GM23338 (cell line): ENCODE measurements at regions not wholly inside any gene's neighbourhood (a gene's known extent, or its start where the extent isn't known, plus 50 kb on each side); places are given as distances from the start of the nearest gene placed in this dataset.

Experiments
- ATAC-seq: fragments of 200-7000 bp; cut with Tn5 transposase; 3 replicates; pipeline ENCODE4 v1.9.1; 2020
- DNase-seq: peaks from one replicate; pipeline ENCODE4 v3.0.0-alpha.2; 2015; ENCODE audit warnings: low spot score
- H2AFZ ChIP-seq: fragments of 200-600 bp; sonication (generic); 2 replicates; pipeline ENCODE4 v1.8.0; 2016; ENCODE audit warnings: antibody characterized with exemption, mild to moderate bottlenecking, moderate library complexity
- H3F3A ChIP-seq: fragments of 200-600 bp; sonication (generic); replicated peaks from 2 replicates; pipeline ENCODE4 v1.8.0; 2017; ENCODE audit warnings: antibody characterized with exemption, mixed run types, low read depth
- H3K27ac ChIP-seq: fragments of 200-600 bp; sonication (generic); 2 replicates; pipeline ENCODE4 v1.6.1; 2016; ENCODE audit warnings: low read depth
- H3K27me3 ChIP-seq: fragments of 200-600 bp; sonication (generic); 2 replicates; pipeline ENCODE4 v1.8.0; 2016; ENCODE audit warnings: mild to moderate bottlenecking, mixed run types, moderate library complexity; ENCODE audit not compliant: insufficient read depth
- H3K36me3 ChIP-seq: fragments of 200-600 bp; sonication (generic); 2 replicates; pipeline ENCODE4 v1.8.0; 2016; ENCODE audit warnings: mild to moderate bottlenecking; ENCODE audit not compliant: insufficient read depth
- H3K4me1 ChIP-seq: fragments of 200-600 bp; sonication (generic); 2 replicates; pipeline ENCODE4 v1.8.0; 2016; ENCODE audit warnings: mild to moderate bottlenecking, moderate library complexity; ENCODE audit not compliant: insufficient read depth
- H3K4me2 ChIP-seq: fragments of 200-600 bp; sonication (generic); 2 replicates; pipeline ENCODE4 v1.7.1; 2017; ENCODE audit warnings: mixed run types
- H3K4me3 ChIP-seq: fragments of 200-600 bp; sonication (generic); 2 replicates; pipeline ENCODE4 v1.6.1; 2016; ENCODE audit warnings: mixed run types
- H3K79me2 ChIP-seq: fragments of 200-600 bp; sonication (generic); replicated peaks from 2 replicates; pipeline ENCODE4 v1.8.0; 2017; ENCODE audit warnings: mild to moderate bottlenecking; ENCODE audit not compliant: insufficient read depth
- H3K9me2 ChIP-seq: fragments of 200-600 bp; sonication (generic); 2 replicates; pipeline ENCODE4 v1.8.0; 2017; ENCODE audit not compliant: insufficient read depth
- H4K20me1 ChIP-seq: fragments of 200-600 bp; sonication (generic); replicated peaks from 2 replicates; pipeline ENCODE4 v1.8.0; 2017; ENCODE audit warnings: mild to moderate bottlenecking; ENCODE audit not compliant: insufficient read depth
- H3K27ac Mint-ChIP-seq: 2 replicates; pipeline ENCODE4 v1.8.0; 2020; ENCODE audit warnings: inconsistent platforms, mild to moderate bottlenecking, moderate library complexity, mixed read lengths
- H3K27me3 Mint-ChIP-seq: 3 replicates; pipeline ENCODE4 v1.8.0; 2022; ENCODE audit warnings: low read depth, mild to moderate bottlenecking, moderate library complexity, mixed read lengths, inconsistent platforms; ENCODE audit not compliant: insufficient read depth, poor library complexity
- H3K36me3 Mint-ChIP-seq: 3 replicates; pipeline ENCODE4 v1.8.0; 2021; ENCODE audit warnings: low read depth, mild to moderate bottlenecking, inconsistent platforms, moderate library complexity, mixed read lengths
- H3K4me1 Mint-ChIP-seq: 3 replicates; pipeline ENCODE4 v1.8.0; 2020; ENCODE audit warnings: mild to moderate bottlenecking, inconsistent platforms, mixed read lengths
- H3K4me3 Mint-ChIP-seq: 3 replicates; pipeline ENCODE4 v1.8.0; 2021; ENCODE audit warnings: moderate library complexity, mild to moderate bottlenecking, inconsistent platforms, mixed read lengths
- H3K9me3 Mint-ChIP-seq: 3 replicates; pipeline ENCODE4 v1.8.0; 2020; ENCODE audit warnings: moderate library complexity, mild to moderate bottlenecking, inconsistent platforms, mixed read lengths
- EZH2phosphoT487 ChIP-seq: fragments of 200-600 bp; sonication (generic); IDR thresholded peaks from one replicate; pipeline ENCODE4 v1.8.1; 2018; ENCODE audit warnings: antibody characterized with exemption; ENCODE audit not compliant: unreplicated experiment
- JUNB ChIP-seq: IDR thresholded peaks from one replicate; pipeline ENCODE4 v1.6.1; 2016; ENCODE audit warnings: antibody characterized with exemption; ENCODE audit not compliant: unreplicated experiment
- POLR2AphosphoS5 ChIP-seq: IDR thresholded peaks from 2 replicates; pipeline ENCODE4 v1.6.1; 2016; ENCODE audit warnings: antibody characterized with exemption, low read depth
- STAT1 ChIP-seq: IDR thresholded peaks from one replicate; pipeline ENCODE4 v1.6.1; 2016; ENCODE audit warnings: antibody characterized with exemption; ENCODE audit not compliant: unreplicated experiment
- ZNF114 ChIP-seq: fragments of 250-450 bp; sonication (Bioruptor Pico); IDR thresholded peaks from 2 replicates; pipeline ENCODE4 v1.5.0; 2020; ENCODE audit warnings: mild to moderate bottlenecking, moderate library complexity
- TF ChIP-seq, protein P1 (sequence below), 2 experiments: fragments of 200-600 bp in 1 of 2; sonication (generic) in 1 of 2; conservative IDR thresholded peaks; 2 replicates each; pipeline versions ENCODE4 v1.5.1 to v1.6.1; 2016 to 2017; ENCODE audit warnings: antibody characterized with exemption in 2 of 2, low read depth in 2 of 2, mild to moderate bottlenecking in 2 of 2, moderate library complexity in 1 of 2
- TF ChIP-seq, protein P2 (sequence below): fragments of 250-450 bp; sonication (Bioruptor Pico); IDR thresholded peaks from 2 replicates; pipeline ENCODE4 v1.5.0; 2020; ENCODE audit warnings: mild to moderate bottlenecking, moderate library complexity

GRCh38 chr20:50350510-50351249 lies 159.5 kb upstream of the PTPN1 start:
- H3K4me1 ChIP-seq, result no peaks in the 10 kb centered on the region
- Mint-ChIP-seq H3K9me3 (no peaks in the 10 kb centered on the region), H3K27ac (no peak overlapping the region), H3K36me3 (no peaks in the 10 kb centered on the region), H3K4me3 (no peak overlapping the region), H3K27me3 (peaks cover 12% of the 10 kb centered on the region), H3K4me1 (peaks cover 12% of the 10 kb centered on the region)
- no peaks in the 10 kb centered on the region for H3K27me3 ChIP-seq
- H2AFZ ChIP-seq, result peak overlapping the region; percentile 28; the same call in 1 of the 2 replicates
- H3K27ac ChIP-seq, result no peak overlapping the region
- no peaks in the 10 kb centered on the region for H3K36me3 ChIP-seq
- H3K79me2 ChIP-seq, result no peaks in the 10 kb centered on the region
- TF ChIP-seq, protein P1, sequence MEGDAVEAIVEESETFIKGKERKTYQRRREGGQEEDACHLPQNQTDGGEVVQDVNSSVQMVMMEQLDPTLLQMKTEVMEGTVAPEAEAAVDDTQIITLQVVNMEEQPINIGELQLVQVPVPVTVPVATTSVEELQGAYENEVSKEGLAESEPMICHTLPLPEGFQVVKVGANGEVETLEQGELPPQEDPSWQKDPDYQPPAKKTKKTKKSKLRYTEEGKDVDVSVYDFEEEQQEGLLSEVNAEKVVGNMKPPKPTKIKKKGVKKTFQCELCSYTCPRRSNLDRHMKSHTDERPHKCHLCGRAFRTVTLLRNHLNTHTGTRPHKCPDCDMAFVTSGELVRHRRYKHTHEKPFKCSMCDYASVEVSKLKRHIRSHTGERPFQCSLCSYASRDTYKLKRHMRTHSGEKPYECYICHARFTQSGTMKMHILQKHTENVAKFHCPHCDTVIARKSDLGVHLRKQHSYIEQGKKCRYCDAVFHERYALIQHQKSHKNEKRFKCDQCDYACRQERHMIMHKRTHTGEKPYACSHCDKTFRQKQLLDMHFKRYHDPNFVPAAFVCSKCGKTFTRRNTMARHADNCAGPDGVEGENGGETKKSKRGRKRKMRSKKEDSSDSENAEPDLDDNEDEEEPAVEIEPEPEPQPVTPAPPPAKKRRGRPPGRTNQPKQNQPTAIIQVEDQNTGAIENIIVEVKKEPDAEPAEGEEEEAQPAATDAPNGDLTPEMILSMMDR (conservative IDR thresholded peaks at IDR 0.05; ENCODE audit: low read depth in 2 of 2), result no peak
- TF ChIP-seq ZNF114 (CRISPR knock-in tag) (no peak), STAT1 (no peak), EZH2phosphoT487 (no peak), JUNB (no peak), POLR2AphosphoS5 (no peak)
- TF ChIP-seq, protein P2, sequence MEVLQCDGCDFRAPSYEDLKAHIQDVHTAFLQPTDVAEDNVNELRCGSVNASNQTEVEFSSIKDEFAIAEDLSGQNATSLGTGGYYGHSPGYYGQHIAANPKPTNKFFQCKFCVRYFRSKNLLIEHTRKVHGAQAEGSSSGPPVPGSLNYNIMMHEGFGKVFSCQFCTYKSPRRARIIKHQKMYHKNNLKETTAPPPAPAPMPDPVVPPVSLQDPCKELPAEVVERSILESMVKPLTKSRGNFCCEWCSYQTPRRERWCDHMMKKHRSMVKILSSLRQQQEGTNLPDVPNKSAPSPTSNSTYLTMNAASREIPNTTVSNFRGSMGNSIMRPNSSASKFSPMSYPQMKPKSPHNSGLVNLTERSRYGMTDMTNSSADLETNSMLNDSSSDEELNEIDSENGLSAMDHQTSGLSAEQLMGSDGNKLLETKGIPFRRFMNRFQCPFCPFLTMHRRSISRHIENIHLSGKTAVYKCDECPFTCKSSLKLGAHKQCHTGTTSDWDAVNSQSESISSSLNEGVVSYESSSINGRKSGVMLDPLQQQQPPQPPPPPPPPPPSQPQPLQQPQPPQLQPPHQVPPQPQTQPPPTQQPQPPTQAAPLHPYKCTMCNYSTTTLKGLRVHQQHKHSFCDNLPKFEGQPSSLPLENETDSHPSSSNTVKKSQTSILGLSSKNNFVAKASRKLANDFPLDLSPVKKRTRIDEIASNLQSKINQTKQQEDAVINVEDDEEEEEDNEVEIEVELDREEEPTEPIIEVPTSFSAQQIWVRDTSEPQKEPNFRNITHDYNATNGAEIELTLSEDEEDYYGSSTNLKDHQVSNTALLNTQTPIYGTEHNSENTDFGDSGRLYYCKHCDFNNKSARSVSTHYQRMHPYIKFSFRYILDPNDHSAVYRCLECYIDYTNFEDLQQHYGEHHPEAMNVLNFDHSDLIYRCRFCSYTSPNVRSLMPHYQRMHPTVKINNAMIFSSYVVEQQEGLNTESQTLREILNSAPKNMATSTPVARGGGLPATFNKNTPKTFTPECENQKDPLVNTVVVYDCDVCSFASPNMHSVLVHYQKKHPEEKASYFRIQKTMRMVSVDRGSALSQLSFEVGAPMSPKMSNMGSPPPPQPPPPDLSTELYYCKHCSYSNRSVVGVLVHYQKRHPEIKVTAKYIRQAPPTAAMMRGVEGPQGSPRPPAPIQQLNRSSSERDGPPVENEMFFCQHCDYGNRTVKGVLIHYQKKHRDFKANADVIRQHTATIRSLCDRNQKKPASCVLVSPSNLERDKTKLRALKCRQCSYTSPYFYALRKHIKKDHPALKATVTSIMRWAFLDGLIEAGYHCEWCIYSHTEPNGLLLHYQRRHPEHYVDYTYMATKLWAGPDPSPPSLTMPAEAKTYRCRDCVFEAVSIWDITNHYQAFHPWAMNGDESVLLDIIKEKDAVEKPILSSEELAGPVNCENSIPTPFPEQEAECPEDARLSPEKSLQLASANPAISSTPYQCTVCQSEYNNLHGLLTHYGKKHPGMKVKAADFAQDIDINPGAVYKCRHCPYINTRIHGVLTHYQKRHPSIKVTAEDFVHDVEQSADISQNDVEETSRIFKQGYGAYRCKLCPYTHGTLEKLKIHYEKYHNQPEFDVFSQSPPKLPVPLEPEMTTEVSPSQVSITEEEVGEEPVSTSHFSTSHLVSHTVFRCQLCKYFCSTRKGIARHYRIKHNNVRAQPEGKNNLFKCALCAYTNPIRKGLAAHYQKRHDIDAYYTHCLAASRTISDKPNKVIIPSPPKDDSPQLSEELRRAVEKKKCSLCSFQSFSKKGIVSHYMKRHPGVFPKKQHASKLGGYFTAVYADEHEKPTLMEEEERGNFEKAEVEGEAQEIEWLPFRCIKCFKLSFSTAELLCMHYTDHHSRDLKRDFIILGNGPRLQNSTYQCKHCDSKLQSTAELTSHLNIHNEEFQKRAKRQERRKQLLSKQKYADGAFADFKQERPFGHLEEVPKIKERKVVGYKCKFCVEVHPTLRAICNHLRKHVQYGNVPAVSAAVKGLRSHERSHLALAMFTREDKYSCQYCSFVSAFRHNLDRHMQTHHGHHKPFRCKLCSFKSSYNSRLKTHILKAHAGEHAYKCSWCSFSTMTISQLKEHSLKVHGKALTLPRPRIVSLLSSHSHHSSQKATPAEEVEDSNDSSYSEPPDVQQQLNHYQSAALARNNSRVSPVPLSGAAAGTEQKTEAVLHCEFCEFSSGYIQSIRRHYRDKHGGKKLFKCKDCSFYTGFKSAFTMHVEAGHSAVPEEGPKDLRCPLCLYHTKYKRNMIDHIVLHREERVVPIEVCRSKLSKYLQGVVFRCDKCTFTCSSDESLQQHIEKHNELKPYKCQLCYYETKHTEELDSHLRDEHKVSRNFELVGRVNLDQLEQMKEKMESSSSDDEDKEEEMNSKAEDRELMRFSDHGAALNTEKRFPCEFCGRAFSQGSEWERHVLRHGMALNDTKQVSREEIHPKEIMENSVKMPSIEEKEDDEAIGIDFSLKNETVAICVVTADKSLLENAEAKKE (CRISPR knock-in tag), result no peak
- no peak overlapping the region for H3K4me2 ChIP-seq
- H4K20me1 ChIP-seq, result no peaks in the 10 kb centered on the region
- no peaks in the 10 kb centered on the region for H3K9me2 ChIP-seq
- no peak overlapping the region for H3K4me3 ChIP-seq
- no peak for DNase-seq
- H3F3A ChIP-seq, result no peaks in the 10 kb centered on the region
- ATAC-seq, result no peak
